NCI-H446 (cell line): ENCODE measurements at regions not wholly inside any gene's neighbourhood (a gene's known extent, or its start where the extent isn't known, plus 50 kb on each side); places are given as distances from the start of the nearest gene placed in this dataset.

ENCODE experiments used
- DNase-seq, 2 experiments: peaks; one replicate each; lab custom pipeline; 2025; lab: John Stamatoyannopoulos, UW

DNA sequence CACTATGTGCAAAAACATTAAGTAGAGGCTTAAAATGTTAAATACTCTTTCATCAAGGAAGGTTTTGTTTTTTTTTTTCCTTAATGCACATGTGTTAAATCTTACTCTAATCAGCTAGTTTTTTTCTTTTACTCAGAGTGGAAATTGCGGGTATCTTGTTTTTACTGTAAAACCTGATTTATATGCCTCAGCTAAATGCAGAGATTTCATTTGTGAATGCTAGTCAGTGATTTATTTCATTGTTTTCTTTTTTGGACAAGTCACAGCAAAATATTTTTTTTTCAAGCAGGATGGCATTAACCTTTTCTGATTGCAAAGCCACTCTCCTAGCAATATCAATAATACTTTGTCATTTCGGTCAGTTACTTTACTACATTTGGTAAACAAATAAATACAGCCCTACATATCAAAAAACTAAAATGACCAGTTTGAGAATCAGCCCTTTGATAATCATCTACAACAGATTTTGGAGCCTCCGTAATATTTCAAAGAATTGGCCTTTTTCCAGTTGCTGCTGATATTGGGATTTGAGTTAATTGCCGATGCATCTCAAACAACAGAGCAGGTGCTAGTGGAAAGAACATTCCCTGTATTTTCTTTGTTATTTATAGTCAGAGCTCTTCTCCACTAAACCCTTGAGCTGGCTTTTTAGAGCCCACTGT, 579.2 kb upstream of the ZNF608 start:
- DNase-seq, result peak in 1 of 2 experiments; percentile 61

DNA sequence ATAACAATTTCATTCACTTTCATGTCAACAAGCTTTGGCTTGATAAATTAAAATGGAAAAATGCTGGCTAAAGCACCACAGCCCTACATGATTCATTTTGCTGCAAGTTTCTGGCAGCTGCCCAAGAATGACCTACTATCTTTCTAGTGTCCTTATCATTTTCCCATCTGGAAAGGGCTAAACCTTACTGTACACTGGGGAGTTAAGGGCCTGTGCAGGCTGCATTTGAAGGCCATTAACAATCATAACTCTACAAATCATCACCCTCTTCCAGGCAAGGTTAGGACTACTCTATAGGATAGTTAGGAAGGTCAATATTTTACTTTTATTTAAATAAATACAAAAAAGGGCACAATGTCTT, 579.7 kb upstream of the ZNF608 start:
- DNase-seq, result peak in 1 of 2 experiments; percentile 61

DNA sequence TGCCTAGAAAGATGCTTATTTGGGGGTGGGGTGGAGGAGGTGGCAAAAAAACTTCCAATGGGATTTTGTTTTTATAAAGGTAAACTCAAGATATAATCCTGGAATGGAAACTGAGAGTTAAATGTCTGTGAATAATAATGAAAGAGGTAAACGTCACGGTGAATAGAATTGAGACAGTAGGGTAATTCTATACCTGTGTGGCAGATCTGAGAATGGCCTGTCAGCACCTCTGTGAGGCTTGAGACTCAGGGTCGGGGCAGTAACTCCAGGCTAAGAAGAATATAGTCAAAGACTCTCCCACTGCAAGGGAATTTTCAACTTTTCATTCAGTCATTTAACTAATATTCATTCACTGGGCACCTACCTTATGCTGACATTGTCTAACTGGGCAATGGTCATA, 581.2 kb upstream of the ZNF608 start:
- DNase-seq, result no peak

DNA sequence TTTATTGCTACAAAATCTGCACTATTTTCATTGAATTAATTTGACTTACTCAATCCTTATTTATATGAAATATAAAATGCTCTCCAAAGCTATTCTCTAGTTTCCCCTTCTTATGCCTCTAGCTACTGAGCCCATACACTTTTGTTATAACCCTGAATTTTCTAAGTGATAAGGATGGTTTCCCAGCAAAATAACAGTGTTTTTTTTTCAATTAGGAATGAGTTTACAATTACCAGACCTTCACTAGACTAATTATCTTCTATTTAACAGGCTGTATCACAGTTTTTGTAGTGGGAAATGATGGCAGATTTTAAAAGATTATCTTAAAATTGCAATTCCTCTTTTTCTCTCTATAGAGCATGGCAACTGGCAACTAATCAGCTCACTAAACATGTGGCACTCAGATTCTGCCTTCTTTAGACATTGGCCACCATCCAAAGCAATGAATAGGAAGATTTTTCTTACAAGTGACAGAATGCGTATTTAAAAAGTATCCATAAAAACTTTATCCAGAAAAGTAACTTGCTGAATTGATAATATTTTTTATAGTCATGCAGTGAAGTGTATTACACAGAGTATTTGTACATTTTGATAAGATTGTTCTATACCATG, 585.7 kb upstream of the ZNF608 start:
- DNase-seq, result peak; percentile 57 to 77

DNA sequence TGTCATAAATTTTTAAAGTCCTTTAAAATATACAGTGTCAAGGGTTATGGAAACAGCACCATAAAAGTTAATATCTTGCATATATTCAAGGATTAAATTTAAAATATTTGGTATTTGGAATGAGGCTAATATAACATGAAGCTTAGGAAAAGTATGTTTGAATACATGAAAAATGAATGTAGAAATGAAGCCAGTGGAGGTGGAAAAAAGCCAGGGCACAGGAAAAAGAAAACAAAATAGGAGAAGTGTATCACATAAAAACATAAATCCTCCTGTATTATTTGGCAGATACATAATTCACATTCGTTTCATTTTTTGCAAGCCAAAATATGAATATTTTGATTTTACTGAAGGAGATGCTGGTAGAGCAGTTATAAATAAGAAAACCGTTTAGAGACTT, 587.0 kb upstream of the ZNF608 start:
- DNase-seq, result no peak

DNA sequence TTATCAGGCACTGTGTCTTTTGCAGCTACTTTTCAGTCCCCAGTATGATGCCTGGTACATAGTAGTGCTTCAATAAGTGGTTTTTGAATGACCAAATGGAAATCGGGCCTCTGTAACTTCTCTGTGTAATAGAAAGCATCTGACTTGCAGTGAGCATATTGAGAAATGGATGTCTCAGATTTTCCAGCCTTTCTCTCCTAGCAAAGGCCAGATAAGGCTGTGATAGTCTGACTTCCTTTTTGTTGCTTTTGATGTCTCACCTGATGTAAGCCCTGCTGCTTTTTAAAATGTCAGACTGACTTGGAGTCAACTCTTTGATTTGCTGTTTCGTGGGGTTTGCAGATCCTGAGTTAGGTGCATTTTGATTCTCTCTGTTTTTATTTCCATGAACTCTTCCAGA, 590.0 kb upstream of the ZNF608 start:
- no peak for DNase-seq

- DNase-seq, result no peak
Measured at GRCh38 chr5:125337294-125337693, 590.9 kb upstream of the ZNF608 start.

GRCh38 chr5:125338440-125339174, 592.2 kb upstream of the ZNF608 start:
- DNase-seq, result no peak

DNA sequence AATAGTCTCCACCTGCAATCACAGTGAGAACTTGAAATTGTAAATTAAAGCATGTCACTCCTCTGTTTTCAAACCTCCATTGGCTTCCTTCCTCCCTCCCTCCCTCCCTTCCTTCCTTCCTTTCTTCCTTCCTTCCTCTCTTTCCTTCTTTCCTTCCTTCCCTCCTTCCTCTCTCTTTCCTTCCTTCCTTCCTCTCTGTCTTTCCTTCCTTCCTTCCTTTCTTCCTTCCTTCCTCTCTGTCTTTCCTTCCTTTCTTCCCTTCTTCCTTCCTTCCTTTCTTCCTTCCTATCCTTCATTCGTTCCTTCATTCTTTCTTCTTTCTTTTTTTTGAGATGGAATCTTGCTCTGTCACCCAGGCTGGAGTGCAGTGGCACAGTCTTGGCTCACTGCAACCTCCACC, 595.0 kb upstream of the ZNF608 start:
- DNase-seq, result no peak

DNA sequence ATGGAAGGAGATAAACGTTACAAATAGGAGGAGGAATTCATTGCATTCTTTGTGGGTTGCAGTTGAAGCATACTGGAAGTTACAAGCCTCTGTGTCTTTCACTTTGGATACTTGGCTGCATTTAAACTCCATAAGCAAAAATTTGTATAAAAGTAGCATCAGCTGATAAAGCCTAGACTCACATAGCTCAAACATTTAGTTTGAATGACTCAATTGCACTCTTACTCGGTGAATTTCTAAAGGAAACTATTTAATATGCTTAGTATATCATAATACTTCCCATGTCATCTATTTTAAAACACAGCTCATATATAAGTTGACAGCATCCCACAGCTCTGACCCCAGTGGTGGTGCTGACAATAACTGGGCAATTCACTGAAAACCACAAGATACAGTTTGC, 596.6 kb upstream of the ZNF608 start:
- no peak for DNase-seq

DNA sequence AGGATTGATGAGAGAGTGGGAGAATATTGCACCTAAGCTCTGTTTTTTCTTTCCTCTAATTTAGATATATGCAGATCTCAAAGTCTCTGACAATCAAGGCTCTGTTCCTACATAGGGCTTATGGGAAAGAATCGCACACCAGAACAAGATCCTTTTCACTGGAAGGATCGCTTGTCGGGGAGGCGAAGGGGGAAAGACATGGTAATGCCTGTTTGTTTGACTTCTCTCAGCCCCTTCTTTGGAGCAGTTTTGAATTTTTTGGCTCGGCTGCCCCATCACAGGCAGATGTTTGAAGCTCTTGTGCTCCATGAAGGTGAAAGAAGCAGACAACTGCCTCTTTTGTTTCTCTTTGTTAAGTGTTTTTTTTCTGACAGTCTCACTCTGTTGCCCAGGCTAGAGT, 599.9 kb upstream of the ZNF608 start:
- DNase-seq, result no peak

DNA sequence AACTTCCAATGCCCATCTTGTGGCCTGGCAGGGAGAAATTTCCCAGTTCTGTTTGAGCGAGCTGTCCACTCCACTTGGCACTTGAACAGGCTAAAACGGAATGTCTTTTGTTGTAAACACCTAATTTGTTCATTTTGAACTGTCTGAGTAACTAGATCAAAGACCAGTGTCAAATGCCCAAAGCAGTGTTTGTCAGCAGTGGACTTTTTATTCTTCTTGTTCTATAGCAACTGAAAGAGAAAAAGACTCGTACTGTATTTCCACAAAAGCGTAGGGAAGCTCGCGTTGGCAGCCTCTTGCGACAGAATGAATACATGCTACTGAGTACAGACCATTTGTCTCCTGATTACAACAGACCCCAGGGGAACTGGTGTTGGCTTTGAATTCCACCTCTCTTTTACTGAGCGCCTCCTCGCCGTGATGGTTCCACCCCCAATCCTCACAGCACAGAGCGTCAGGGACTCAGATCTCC, 601.8 kb upstream of the ZNF608 start:
- DNase-seq, result peak; percentile 44 to 81

- no peak for DNase-seq
Measured at GRCh38 chr5:125348936-125349831, 602.7 kb upstream of the ZNF608 start.

GRCh38 chr5:125357660-125358059, 611.2 kb upstream of the ZNF608 start:
- DNase-seq, result no peak

- no peak for DNase-seq
Measured at GRCh38 chr5:125365747-125366146, 619.3 kb upstream of the ZNF608 start.

- DNase-seq, result no peak
Measured at GRCh38 chr5:125367702-125368101, 621.3 kb upstream of the ZNF608 start.

- no peak for DNase-seq
Measured at GRCh38 chr5:125370461-125371205, 624.2 kb upstream of the ZNF608 start.

DNA sequence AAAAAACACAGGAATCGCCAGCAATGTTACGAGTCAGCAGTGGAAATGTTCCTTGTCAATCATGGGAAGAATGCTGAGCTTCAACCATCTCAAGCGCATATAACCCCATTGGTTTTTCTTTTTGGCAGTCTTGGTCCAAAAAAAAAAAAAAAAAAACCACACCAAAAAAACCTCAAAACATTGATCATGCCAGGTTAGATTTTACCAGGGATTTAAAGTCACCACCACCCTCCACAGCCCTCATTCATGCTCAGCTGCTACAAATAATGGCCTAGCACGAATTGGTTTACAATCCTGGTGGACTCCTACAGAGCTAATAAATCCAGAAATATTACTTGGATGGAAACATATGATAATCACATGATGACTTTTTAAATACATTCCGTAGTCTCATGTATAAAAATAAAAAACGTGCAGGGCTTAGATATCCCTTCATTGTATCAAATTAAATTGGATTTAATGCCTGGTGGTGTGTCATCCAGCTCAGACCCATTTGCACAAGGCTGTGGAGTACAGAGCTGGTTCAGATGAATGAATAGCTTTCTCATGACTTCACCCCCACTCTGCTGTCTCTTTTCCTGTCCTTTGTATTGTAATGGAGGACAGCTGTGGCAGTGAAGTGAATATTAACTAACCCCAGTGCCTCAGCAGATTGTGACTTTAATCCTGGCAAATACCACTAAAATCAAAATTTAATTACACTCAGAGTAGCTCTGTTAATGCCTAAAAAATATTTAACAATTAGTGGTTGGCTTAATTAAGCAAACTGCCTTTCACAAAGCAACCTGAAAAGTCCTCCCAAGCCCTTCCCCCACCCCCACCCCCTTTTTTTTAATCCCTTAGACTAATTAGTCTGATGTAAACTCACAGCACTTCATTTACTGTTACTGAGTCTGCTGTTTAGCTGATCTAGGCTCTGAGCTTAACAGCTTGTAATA, 626.5 kb upstream of the ZNF608 start:
- DNase-seq, result peak in 1 of 2 experiments; percentile 36

DNA sequence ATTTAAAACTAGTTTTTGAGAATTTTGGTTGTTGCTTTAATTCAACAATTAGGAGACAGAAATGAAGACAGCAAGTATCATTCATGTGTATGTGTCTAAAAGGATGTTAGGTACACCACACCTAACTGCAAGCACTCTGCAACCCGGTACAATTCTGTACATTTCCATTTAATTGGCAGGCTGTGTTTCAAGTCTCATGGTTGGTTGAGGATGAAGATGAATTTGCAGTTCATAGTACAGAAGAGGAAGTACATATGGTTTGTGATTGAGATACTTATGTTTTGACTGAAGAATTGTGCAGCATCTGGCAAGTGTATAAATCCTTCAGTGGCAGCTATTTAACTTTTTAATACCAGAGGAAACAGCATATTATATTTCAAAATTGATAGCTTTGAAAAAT, 628.7 kb upstream of the ZNF608 start:
- DNase-seq, result peak in 1 of 2 experiments; percentile 63

DNA sequence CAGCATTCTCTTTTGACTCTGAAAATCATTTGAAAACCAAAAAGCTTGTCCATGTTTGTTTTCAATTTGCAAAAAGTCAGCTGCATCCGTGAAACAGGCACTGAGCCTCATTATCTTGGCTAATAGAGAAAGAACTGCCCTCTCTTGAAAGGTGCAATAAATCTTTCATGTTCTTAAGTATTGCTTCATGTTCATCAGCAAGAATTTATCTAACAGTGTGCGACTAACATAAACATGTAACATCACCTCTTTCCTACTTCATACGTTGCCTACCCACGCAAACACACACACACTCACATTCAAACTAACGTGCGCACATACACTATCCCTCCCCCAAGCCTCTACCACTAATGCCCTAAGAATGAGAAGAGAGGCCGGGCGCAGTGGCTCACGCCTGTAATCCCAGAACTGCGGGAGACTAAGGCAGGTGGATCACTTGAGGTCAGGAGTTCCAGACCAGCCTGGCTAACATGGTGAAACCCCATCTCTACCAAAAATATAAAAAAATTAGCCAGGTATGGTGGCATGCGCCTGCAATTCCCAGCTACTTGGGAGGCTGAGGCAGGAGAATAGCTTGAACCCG, 629.7 kb upstream of the ZNF608 start:
- DNase-seq, result peak in 1 of 2 experiments; percentile 26
